HG02884 (cell line): ENCODE measurements at regions not wholly inside any gene's neighbourhood (a gene's known extent, or its start where the extent isn't known, plus 50 kb on each side); places are given as distances from the start of the nearest gene placed in this dataset.

Experiments
- ATAC-seq: cut with Tn5 transposase; IDR thresholded peaks from one replicate; pipeline ENCODE4 v1.9.1; 2021; ENCODE audit warnings: mild to moderate bottlenecking, moderate library complexity; ENCODE audit not compliant: unreplicated experiment

GRCh38 chr5:142479150-142479549 lies 154.3 kb upstream of the SPRY4 start:
- no peak for ATAC-seq

- ATAC-seq, result no peak
Measured at GRCh38 chr5:142478113-142478512, 153.3 kb upstream of the SPRY4 start.

- ATAC-seq, result no peak
Measured at GRCh38 chr5:142475102-142475513, 150.3 kb upstream of the SPRY4 start.

- no peak for ATAC-seq
Measured at GRCh38 chr5:142474431-142475094, 149.7 kb upstream of the SPRY4 start.

- no peak for ATAC-seq
Measured at GRCh38 chr5:142473038-142473437, 148.2 kb upstream of the SPRY4 start.

- ATAC-seq, result no peak
Measured at GRCh38 chr5:142472306-142472951, 147.6 kb upstream of the SPRY4 start.

GRCh38 chr5:142466195-142466971 lies 141.6 kb upstream of the SPRY4 start:
- ATAC-seq, result no peak

GRCh38 chr5:142465476-142465875 lies 140.7 kb upstream of the SPRY4 start:
- ATAC-seq, result no peak

- no peak for ATAC-seq
Measured at GRCh38 chr5:142463904-142464303, 139.1 kb upstream of the SPRY4 start.

GRCh38 chr5:142461028-142461590 lies 136.3 kb upstream of the SPRY4 start:
- no peak for ATAC-seq

- ATAC-seq, result no peak
Measured at GRCh38 chr5:142459209-142459608, 134.4 kb upstream of the SPRY4 start.

- ATAC-seq, result no peak
Measured at GRCh38 chr5:142455856-142456255, 131.0 kb upstream of the SPRY4 start.

- no peak for ATAC-seq
Measured at GRCh38 chr5:142453932-142454331, 129.1 kb upstream of the SPRY4 start.

GRCh38 chr5:142450419-142450818 lies 125.6 kb upstream of the SPRY4 start:
- no peak for ATAC-seq

GRCh38 chr5:142447887-142448286 lies 123.1 kb upstream of the SPRY4 start:
- ATAC-seq, result no peak

- no peak for ATAC-seq
Measured at GRCh38 chr5:142446960-142447279, 122.1 kb upstream of the SPRY4 start.

- no peak for ATAC-seq
Measured at GRCh38 chr5:142446131-142446959, 121.5 kb upstream of the SPRY4 start.

GRCh38 chr5:142445266-142445665 lies 120.4 kb upstream of the SPRY4 start:
- ATAC-seq, result no peak

GRCh38 chr5:142441616-142442015 lies 116.8 kb upstream of the SPRY4 start:
- no peak for ATAC-seq

- ATAC-seq, result no peak
Measured at GRCh38 chr5:142439207-142439860, 114.5 kb upstream of the SPRY4 start.
